ENCODE measurements at regions not wholly inside any gene's neighbourhood (a gene's known extent, or its start where the extent isn't known, plus 50 kb on each side); places are given as distances from the start of the nearest gene placed in this dataset.
"Not testable (repeated sequence)": the region's sequence is repeated elsewhere in the genome, so short reads cannot be mapped to it uniquely, and the experiment has no call there.

- peaks cover 2% of the 10 kb centered on the region for H3K9me3 Mint-ChIP-seq
- no peaks in the 10 kb centered on the region for H3K4me1 Mint-ChIP-seq
- H3K36me3 Mint-ChIP-seq (ENCODE audit: low read depth) = no peaks in the 10 kb centered on the region
- H3K27ac Mint-ChIP-seq = no peak overlapping the region
- ChIA-PET POLR2A (no interaction called here), CTCF (no interaction called here)
- H3K4me3 Mint-ChIP-seq = no peak overlapping the region
- DNase-seq = no peak
- H3K27me3 Mint-ChIP-seq = no peaks in the 10 kb centered on the region
These were observed 902.4 kb downstream of the NR2F1-AS1 start for GRCh38 chr5:92678640-92679039.

- Mint-ChIP-seq H3K9me3 (peaks cover 2% of the 10 kb centered on the region), H3K36me3 (ENCODE audit: low read depth) (no peaks in the 10 kb centered on the region), H3K4me1 (no peaks in the 10 kb centered on the region), H3K27ac (no peak overlapping the region), H3K27me3 (no peaks in the 10 kb centered on the region), H3K4me3 (no peak overlapping the region)
- no peak for DNase-seq
- ChIA-PET CTCF (no interaction called here), POLR2A (no interaction called here)
These were observed 904.5 kb downstream of the NR2F1-AS1 start for GRCh38 chr5:92676215-92677165.

GRCh38 chr5:92674321-92674720 lies 906.7 kb downstream of the NR2F1-AS1 start:
- Mint-ChIP-seq H3K4me3 (no peak overlapping the region), H3K9me3 (peaks cover 2% of the 10 kb centered on the region), H3K27me3 (no peaks in the 10 kb centered on the region), H3K4me1 (no peaks in the 10 kb centered on the region), H3K36me3 (ENCODE audit: low read depth) (no peaks in the 10 kb centered on the region), H3K27ac (no peak overlapping the region)
- DNase-seq = no peak
- POLR2A ChIA-PET = no interaction called here
- CTCF ChIA-PET = no interaction called here

GRCh38 chr5:92665506-92665905 lies 915.5 kb downstream of the NR2F1-AS1 start:
- no peak overlapping the region for H3K4me3 Mint-ChIP-seq
- DNase-seq = no peak
- H3K36me3 Mint-ChIP-seq (ENCODE audit: low read depth) = no peaks in the 10 kb centered on the region
- ChIA-PET POLR2A (no interaction called here), CTCF (no interaction called here)
- H3K4me1 Mint-ChIP-seq = no peaks in the 10 kb centered on the region
- H3K27ac Mint-ChIP-seq = no peak overlapping the region
- no peaks in the 10 kb centered on the region for H3K27me3 Mint-ChIP-seq
- peaks cover 3% of the 10 kb centered on the region for H3K9me3 Mint-ChIP-seq

GRCh38 chr5:92662741-92663140 lies 918.3 kb downstream of the NR2F1-AS1 start:
- H3K27ac Mint-ChIP-seq = no peak overlapping the region
- no peak overlapping the region for H3K4me3 Mint-ChIP-seq
- DNase-seq = no peak
- H3K4me1 Mint-ChIP-seq = no peaks in the 10 kb centered on the region
- CTCF ChIA-PET = no interaction called here
- H3K27me3 Mint-ChIP-seq = no peaks in the 10 kb centered on the region
- H3K9me3 Mint-ChIP-seq = peaks cover 3% of the 10 kb centered on the region
- POLR2A ChIA-PET = no interaction called here
- H3K36me3 Mint-ChIP-seq (ENCODE audit: low read depth) = no peaks in the 10 kb centered on the region

- no peak for DNase-seq
- no peaks in the 10 kb centered on the region for H3K36me3 Mint-ChIP-seq (ENCODE audit: low read depth)
- H3K4me1 Mint-ChIP-seq = no peaks in the 10 kb centered on the region
- H3K27ac Mint-ChIP-seq = no peak overlapping the region
- POLR2A ChIA-PET = no interaction called here
- no peaks in the 10 kb centered on the region for H3K27me3 Mint-ChIP-seq
- CTCF ChIA-PET = no interaction called here
- H3K4me3 Mint-ChIP-seq = no peak overlapping the region
- H3K9me3 Mint-ChIP-seq = peaks cover 2% of the 10 kb centered on the region
These were observed 921.8 kb downstream of the NR2F1-AS1 start for GRCh38 chr5:92659246-92659645.

GRCh38 chr5:92654601-92655000 lies 926.4 kb downstream of the NR2F1-AS1 start:
- H3K4me3 Mint-ChIP-seq; DNase-seq; H3K4me1 Mint-ChIP-seq; CTCF ChIA-PET; H3K36me3 Mint-ChIP-seq (ENCODE audit: low read depth); H3K27me3 Mint-ChIP-seq; POLR2A ChIA-PET; H3K27ac Mint-ChIP-seq; H3K9me3 Mint-ChIP-seq: not testable (repeated sequence)

- Mint-ChIP-seq H3K27ac (no peak overlapping the region), H3K9me3 (peaks cover 2% of the 10 kb centered on the region), H3K4me3 (no peak overlapping the region), H3K36me3 (ENCODE audit: low read depth) (no peaks in the 10 kb centered on the region), H3K27me3 (no peaks in the 10 kb centered on the region), H3K4me1 (no peaks in the 10 kb centered on the region)
- POLR2A ChIA-PET = no interaction called here
- DNase-seq = no peak
- CTCF ChIA-PET = no interaction called here
These were observed 927.1 kb downstream of the NR2F1-AS1 start for GRCh38 chr5:92653730-92654461.

GRCh38 chr5:92652756-92653155 lies 928.3 kb downstream of the NR2F1-AS1 start:
- ChIA-PET CTCF (no interaction called here), POLR2A (no interaction called here)
- DNase-seq = no peak
- no peaks in the 10 kb centered on the region for H3K4me1 Mint-ChIP-seq
- H3K27me3 Mint-ChIP-seq = no peaks in the 10 kb centered on the region
- H3K36me3 Mint-ChIP-seq (ENCODE audit: low read depth) = no peaks in the 10 kb centered on the region
- no peak overlapping the region for H3K27ac Mint-ChIP-seq
- no peak overlapping the region for H3K4me3 Mint-ChIP-seq
- H3K9me3 Mint-ChIP-seq = peaks cover 2% of the 10 kb centered on the region

GRCh38 chr5:92644266-92644886 lies 936.6 kb downstream of the NR2F1-AS1 start:
- DNase-seq = no peak
- Mint-ChIP-seq H3K4me1 (no peaks in the 10 kb centered on the region), H3K27me3 (no peaks in the 10 kb centered on the region), H3K36me3 (ENCODE audit: low read depth) (no peaks in the 10 kb centered on the region), H3K27ac (no peak overlapping the region), H3K9me3 (peaks cover 4% of the 10 kb centered on the region), H3K4me3 (no peak overlapping the region)
- ChIA-PET POLR2A (no interaction called here), CTCF (no interaction called here)

GRCh38 chr5:92641031-92641962 lies 939.7 kb downstream of the NR2F1-AS1 start:
- Mint-ChIP-seq H3K4me1 (no peaks in the 10 kb centered on the region), H3K4me3 (no peak overlapping the region), H3K9me3 (no peaks in the 10 kb centered on the region), H3K36me3 (ENCODE audit: low read depth) (no peaks in the 10 kb centered on the region), H3K27ac (no peak overlapping the region), H3K27me3 (no peaks in the 10 kb centered on the region)
- ChIA-PET POLR2A (no interaction called here), CTCF (no interaction called here)
- DNase-seq = no peak

GRCh38 chr5:92640340-92640739 lies 940.7 kb downstream of the NR2F1-AS1 start:
- POLR2A ChIA-PET = no interaction called here
- CTCF ChIA-PET = no interaction called here

GRCh38 chr5:92637960-92638359 lies 943.1 kb downstream of the NR2F1-AS1 start:
- ChIA-PET POLR2A (no interaction called here), CTCF (no interaction called here)
- Mint-ChIP-seq H3K27ac (no peak overlapping the region), H3K36me3 (ENCODE audit: low read depth) (no peaks in the 10 kb centered on the region), H3K4me1 (no peaks in the 10 kb centered on the region), H3K9me3 (peaks cover 2% of the 10 kb centered on the region), H3K27me3 (no peaks in the 10 kb centered on the region), H3K4me3 (no peak overlapping the region)
- DNase-seq = no peak

More at GRCh38 chr5:92640340-92640739, 940.7 kb downstream of the NR2F1-AS1 start:
- no peak overlapping the region for H3K27ac Mint-ChIP-seq
- no peak overlapping the region for H3K4me3 Mint-ChIP-seq
- no peaks in the 10 kb centered on the region for H3K36me3 Mint-ChIP-seq (ENCODE audit: low read depth)
- no peaks in the 10 kb centered on the region for H3K4me1 Mint-ChIP-seq
- no peaks in the 10 kb centered on the region for H3K27me3 Mint-ChIP-seq
- no peaks in the 10 kb centered on the region for H3K9me3 Mint-ChIP-seq
- DNase-seq = no peak
